HCT116 (cell line): ENCODE measurements at regions not wholly inside any gene's neighbourhood (a gene's known extent, or its start where the extent isn't known, plus 50 kb on each side); places are given as distances from the start of the nearest gene placed in this dataset.

ENCODE experiments used
- ELF1 ChIP-seq: IDR thresholded peaks from 2 replicates; pipeline ENCODE4 v1.6.1; 2012; ENCODE audit warnings: low read depth, borderline replicate concordance
- EZH2phosphoT487 ChIP-seq: fragments of 200-600 bp; IDR thresholded peaks from 2 replicates; pipeline ENCODE4 v1.6.1; 2018; ENCODE audit warnings: antibody characterized with exemption, borderline replicate concordance
- TF ChIP-seq, protein P1 (sequence below): IDR thresholded peaks from 2 replicates; pipeline ENCODE4 v1.6.1; 2012

DNA sequence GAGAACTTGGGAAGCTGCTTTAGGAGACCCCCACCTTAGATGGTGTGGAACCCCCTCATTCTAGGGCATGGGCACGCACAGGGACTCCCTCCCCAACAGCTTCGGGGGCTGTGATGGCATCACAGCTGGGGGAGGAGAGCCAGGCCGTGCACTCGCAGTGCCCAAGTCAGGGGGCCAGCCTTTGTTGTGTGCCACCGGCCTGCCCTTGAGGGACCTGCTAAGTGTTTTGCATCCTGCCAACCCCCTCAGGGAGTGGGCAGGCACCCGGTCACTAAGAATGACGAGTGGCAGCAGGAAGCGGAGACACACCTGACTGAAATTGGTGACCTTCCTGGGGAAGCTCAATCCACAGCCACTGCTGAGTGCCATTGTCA lies 334.9 kb upstream of the SFSWAP start:
- TF ChIP-seq EZH2phosphoT487, result no peak
- TF ChIP-seq, protein P1, sequence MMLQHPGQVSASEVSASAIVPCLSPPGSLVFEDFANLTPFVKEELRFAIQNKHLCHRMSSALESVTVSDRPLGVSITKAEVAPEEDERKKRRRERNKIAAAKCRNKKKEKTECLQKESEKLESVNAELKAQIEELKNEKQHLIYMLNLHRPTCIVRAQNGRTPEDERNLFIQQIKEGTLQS, result no peak
- TF ChIP-seq ELF1, result no peak
